Thyroid gland (tissue), 4 donors: ENCODE measurements at regions not wholly inside any gene's neighbourhood (a gene's known extent, or its start where the extent isn't known, plus 50 kb on each side); places are given as distances from the start of the nearest gene placed in this dataset.

Source experiments
- POLR2A ChIP-seq, 2 donors: fragments of 450-650 bp; IDR thresholded peaks; one replicate each; pipeline ENCODE4 v1.6.1; 2017; ENCODE audit warnings: antibody characterized with exemption in 2 of 2, mild to moderate bottlenecking in 2 of 2, moderate library complexity in 1 of 2
- TF ChIP-seq, protein P1 (sequence below), 6 experiments: fragments of 200-600 bp in 3 of 6; fragments of 450-650 bp in 3 of 6; sonication (generic) in 3 of 6; IDR thresholded peaks; one replicate each; pipeline ENCODE4 v1.5.1; 2016 to 2019; ENCODE audit warnings: antibody characterized with exemption in 6 of 6, mild to moderate bottlenecking in 2 of 6, inconsistent platforms in 1 of 6, moderate library complexity in 1 of 6

- TF ChIP-seq, protein P1, sequence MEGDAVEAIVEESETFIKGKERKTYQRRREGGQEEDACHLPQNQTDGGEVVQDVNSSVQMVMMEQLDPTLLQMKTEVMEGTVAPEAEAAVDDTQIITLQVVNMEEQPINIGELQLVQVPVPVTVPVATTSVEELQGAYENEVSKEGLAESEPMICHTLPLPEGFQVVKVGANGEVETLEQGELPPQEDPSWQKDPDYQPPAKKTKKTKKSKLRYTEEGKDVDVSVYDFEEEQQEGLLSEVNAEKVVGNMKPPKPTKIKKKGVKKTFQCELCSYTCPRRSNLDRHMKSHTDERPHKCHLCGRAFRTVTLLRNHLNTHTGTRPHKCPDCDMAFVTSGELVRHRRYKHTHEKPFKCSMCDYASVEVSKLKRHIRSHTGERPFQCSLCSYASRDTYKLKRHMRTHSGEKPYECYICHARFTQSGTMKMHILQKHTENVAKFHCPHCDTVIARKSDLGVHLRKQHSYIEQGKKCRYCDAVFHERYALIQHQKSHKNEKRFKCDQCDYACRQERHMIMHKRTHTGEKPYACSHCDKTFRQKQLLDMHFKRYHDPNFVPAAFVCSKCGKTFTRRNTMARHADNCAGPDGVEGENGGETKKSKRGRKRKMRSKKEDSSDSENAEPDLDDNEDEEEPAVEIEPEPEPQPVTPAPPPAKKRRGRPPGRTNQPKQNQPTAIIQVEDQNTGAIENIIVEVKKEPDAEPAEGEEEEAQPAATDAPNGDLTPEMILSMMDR (IDR thresholded peaks at IDR 0.05): no peak
- no peak for TF ChIP-seq POLR2A (IDR thresholded peaks at IDR 0.05)
Measured at GRCh38 chr9:86671018-86671417, 276.3 kb downstream of the GAS1 start.
